ENCODE measurements at regions not wholly inside any gene's neighbourhood (a gene's known extent, or its start where the extent isn't known, plus 50 kb on each side); places are given as distances from the start of the nearest gene placed in this dataset.

GRCh38 chr5:71794061-71794695 lies 75.1 kb downstream of the CARTPT start:
- peaks cover 23% of the 10 kb centered on the region for H3K9me3 ChIP-seq (replicated peaks)
- peaks cover 7% of the 10 kb centered on the region for H3K27me3 ChIP-seq (ENCODE audit: low read depth)
- no peak for DNase-seq
- TF ChIP-seq CTCF (IDR thresholded peaks at IDR 0.05; ENCODE audit: borderline replicate concordance), result no peak
- no peak overlapping the region for H3K4me3 ChIP-seq
- no peaks in the 10 kb centered on the region for H3K4me1 ChIP-seq
- no peak overlapping the region for H3K27ac ChIP-seq (replicated peaks)
- H3K36me3 ChIP-seq, result no peaks in the 10 kb centered on the region
- intact Hi-C loops (cut with micrococcal nuclease), result no loop called here

GRCh38 chr5:71802673-71803072 lies 83.6 kb downstream of the CARTPT start:
- no peaks in the 10 kb centered on the region for H3K27me3 ChIP-seq (ENCODE audit: low read depth)
- intact Hi-C loops (cut with micrococcal nuclease), result no loop called here

GRCh38 chr5:71806711-71807110 lies 87.6 kb downstream of the CARTPT start:
- DNase-seq, result no peak
- no peaks in the 10 kb centered on the region for H3K27me3 ChIP-seq (ENCODE audit: low read depth)

More at GRCh38 chr5:71802673-71803072, 83.6 kb downstream of the CARTPT start:
- no peak for TF ChIP-seq CTCF (IDR thresholded peaks at IDR 0.05; ENCODE audit: borderline replicate concordance)
- Histone ChIP-seq H3K4me1 (no peaks in the 10 kb centered on the region), H3K4me3 (no peak overlapping the region), H3K9me3 (replicated peaks) (peaks cover 5% of the 10 kb centered on the region), H3K27ac (replicated peaks) (no peak overlapping the region), H3K36me3 (no peaks in the 10 kb centered on the region)
- DNase-seq, result no peak

GRCh38 chr5:71807909-71808308 lies 88.8 kb downstream of the CARTPT start:
- H3K36me3 ChIP-seq, result no peaks in the 10 kb centered on the region
- no peak overlapping the region for H3K4me3 ChIP-seq
- no peak for TF ChIP-seq CTCF (IDR thresholded peaks at IDR 0.05; ENCODE audit: borderline replicate concordance)
- H3K9me3 ChIP-seq (replicated peaks), result no peaks in the 10 kb centered on the region
- no peaks in the 10 kb centered on the region for H3K27me3 ChIP-seq (ENCODE audit: low read depth)
- intact Hi-C loops (cut with micrococcal nuclease), result no loop called here
- DNase-seq, result no peak
- H3K27ac ChIP-seq (replicated peaks), result no peak overlapping the region
- H3K4me1 ChIP-seq, result peaks cover 10% of the 10 kb centered on the region

More at GRCh38 chr5:71806711-71807110, 87.6 kb downstream of the CARTPT start:
- H3K36me3 ChIP-seq, result no peaks in the 10 kb centered on the region
- no peak for TF ChIP-seq CTCF (IDR thresholded peaks at IDR 0.05; ENCODE audit: borderline replicate concordance)
- intact Hi-C loops (cut with micrococcal nuclease), result no loop called here
- peaks cover 10% of the 10 kb centered on the region for H3K4me1 ChIP-seq
- no peak overlapping the region for H3K4me3 ChIP-seq
- no peak overlapping the region for H3K27ac ChIP-seq (replicated peaks)
- no peaks in the 10 kb centered on the region for H3K9me3 ChIP-seq (replicated peaks)

GRCh38 chr5:71809446-71809845 lies 90.4 kb downstream of the CARTPT start:
- intact Hi-C loops (cut with micrococcal nuclease), result no loop called here
- H3K4me3 ChIP-seq, result no peak overlapping the region
- peaks cover 10% of the 10 kb centered on the region for H3K4me1 ChIP-seq
- no peaks in the 10 kb centered on the region for H3K27me3 ChIP-seq (ENCODE audit: low read depth)
- DNase-seq, result no peak
- H3K27ac ChIP-seq (replicated peaks), result no peak overlapping the region
- H3K9me3 ChIP-seq (replicated peaks), result no peaks in the 10 kb centered on the region
- H3K36me3 ChIP-seq, result no peaks in the 10 kb centered on the region
- TF ChIP-seq CTCF (IDR thresholded peaks at IDR 0.05; ENCODE audit: borderline replicate concordance), result no peak

All from left ventricle myocardium inferior (tissue), 1 donor.